Upper lobe of left lung (tissue), 6 donors: ENCODE measurements at regions not wholly inside any gene's neighbourhood (a gene's known extent, or its start where the extent isn't known, plus 50 kb on each side); places are given as distances from the start of the nearest gene placed in this dataset.

Experiments
- ATAC-seq, 2 donors: fragments of 200-7000 bp; cut with Tn5 transposase; one replicate each; pipeline ENCODE4 v1.9.1; 2022; ENCODE audit warnings: mild to moderate bottlenecking in 2 of 2, moderate library complexity in 2 of 2; ENCODE audit not compliant: low FRiP score in 2 of 2
- DNase-seq, 2 donors: peaks; one replicate each; pipeline ENCODE4 v3.0.0-alpha.2; 2019 to 2020
- H3K27ac ChIP-seq, 4 donors: fragments of 200-600 bp; sonication (generic); one replicate each; pipeline ENCODE4 v1.5.1; 2016 to 2019
- H3K27me3 ChIP-seq, 4 donors: fragments of 200-600 bp; sonication (generic); one replicate each; pipeline ENCODE4 v1.5.1; 2017 to 2019
- H3K36me3 ChIP-seq, 4 donors: fragments of 200-600 bp; sonication (generic); one replicate each; pipeline ENCODE4 v1.5.1; 2016 to 2019
- H3K4me1 ChIP-seq, 4 donors: fragments of 200-600 bp; sonication (generic); one replicate each; pipeline ENCODE4 v1.5.1; 2018 to 2019
- H3K4me3 ChIP-seq, 4 donors: fragments of 200-600 bp; sonication (generic); one replicate each; pipeline ENCODE4 v1.5.1; 2017 to 2019; ENCODE audit warnings: mild to moderate bottlenecking in 2 of 4, moderate library complexity in 1 of 4
- H3K9me3 ChIP-seq, 4 donors: fragments of 200-600 bp; sonication (generic); one replicate each; pipeline ENCODE4 v1.5.1; 2018 to 2019
- EP300 ChIP-seq, 4 donors: sonication (generic); formaldehyde crosslinking; IDR thresholded peaks; one replicate each; pipeline ENCODE4 v1.5.1; 2017; ENCODE audit warnings: antibody characterized with exemption in 4 of 4, control low read depth in 2 of 4
- POLR2A ChIP-seq, 4 donors: fragments of 450-650 bp; IDR thresholded peaks; one replicate each; pipeline ENCODE4 v1.5.1; 2016 to 2017; ENCODE audit warnings: antibody characterized with exemption in 4 of 4, mild to moderate bottlenecking in 2 of 4
- POLR2AphosphoS5 ChIP-seq, 2 donors: sonication (generic); formaldehyde crosslinking; IDR thresholded peaks; one replicate each; pipeline ENCODE4 v1.5.1; 2017; ENCODE audit warnings: antibody characterized with exemption in 2 of 2
- WGBS, 2 donors: methylation state at CpG; one replicate each; pipeline ENCODE4 v1.1.5; 2017 to 2018; 5-methylcytosine and 5-hydroxymethylcytosine counted together
- TF ChIP-seq, protein P1 (sequence below), 6 experiments: fragments of 450-650 bp in 4 of 6; fragments of 200-600 bp in 2 of 6; sonication (generic) in 2 of 6; IDR thresholded peaks; one replicate each; pipeline ENCODE4 v1.5.1; 2016 to 2019; ENCODE audit warnings: antibody characterized with exemption in 6 of 6
- donor health status: DM: no; HTN: no; CAD: no; lungs with moderate emphysema.
- donor health status: DM: no; HTN: yes; CAD: no; lungs with severe emphysema.

DNA sequence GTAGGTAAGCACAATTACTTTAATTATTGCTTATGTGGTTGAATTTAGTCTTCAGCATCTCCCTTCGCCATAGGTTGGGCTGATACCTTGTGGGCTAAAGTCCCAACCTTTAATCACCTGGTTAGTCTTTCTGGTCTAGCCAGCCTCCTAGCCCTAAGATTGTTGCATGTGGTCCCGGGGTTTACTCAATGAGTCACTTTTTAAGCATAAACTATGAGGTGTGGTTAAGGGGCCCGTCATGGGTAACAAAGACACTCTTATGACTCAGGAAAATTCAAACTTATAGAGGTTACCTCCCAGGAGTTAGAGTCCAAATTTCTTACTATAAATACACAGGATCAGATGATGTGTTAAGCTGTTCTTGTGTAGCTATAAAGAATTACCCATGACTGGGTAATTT lies 841.6 kb downstream of the TRIB2 start:
- Histone ChIP-seq H3K4me1 (no peaks in the 10 kb centered on the region), H3K9me3 (no peaks in the 10 kb centered on the region), H3K4me3 (no peak overlapping the region), H3K36me3 (no peaks in the 10 kb centered on the region), H3K27me3 (no peaks in the 10 kb centered on the region), H3K27ac (no peak overlapping the region)
- 67 to 79% methylated on average over 3 of the region's 3 CpGs for WGBS, 2 donors
- no peak for DNase-seq
- TF ChIP-seq EP300 (IDR thresholded peaks at IDR 0.05) (no peak), POLR2AphosphoS5 (IDR thresholded peaks at IDR 0.05) (no peak), POLR2A (IDR thresholded peaks at IDR 0.05) (no peak)
- TF ChIP-seq, protein P1, sequence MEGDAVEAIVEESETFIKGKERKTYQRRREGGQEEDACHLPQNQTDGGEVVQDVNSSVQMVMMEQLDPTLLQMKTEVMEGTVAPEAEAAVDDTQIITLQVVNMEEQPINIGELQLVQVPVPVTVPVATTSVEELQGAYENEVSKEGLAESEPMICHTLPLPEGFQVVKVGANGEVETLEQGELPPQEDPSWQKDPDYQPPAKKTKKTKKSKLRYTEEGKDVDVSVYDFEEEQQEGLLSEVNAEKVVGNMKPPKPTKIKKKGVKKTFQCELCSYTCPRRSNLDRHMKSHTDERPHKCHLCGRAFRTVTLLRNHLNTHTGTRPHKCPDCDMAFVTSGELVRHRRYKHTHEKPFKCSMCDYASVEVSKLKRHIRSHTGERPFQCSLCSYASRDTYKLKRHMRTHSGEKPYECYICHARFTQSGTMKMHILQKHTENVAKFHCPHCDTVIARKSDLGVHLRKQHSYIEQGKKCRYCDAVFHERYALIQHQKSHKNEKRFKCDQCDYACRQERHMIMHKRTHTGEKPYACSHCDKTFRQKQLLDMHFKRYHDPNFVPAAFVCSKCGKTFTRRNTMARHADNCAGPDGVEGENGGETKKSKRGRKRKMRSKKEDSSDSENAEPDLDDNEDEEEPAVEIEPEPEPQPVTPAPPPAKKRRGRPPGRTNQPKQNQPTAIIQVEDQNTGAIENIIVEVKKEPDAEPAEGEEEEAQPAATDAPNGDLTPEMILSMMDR (IDR thresholded peaks at IDR 0.05) = no peak
- ATAC-seq = no peak

DNA sequence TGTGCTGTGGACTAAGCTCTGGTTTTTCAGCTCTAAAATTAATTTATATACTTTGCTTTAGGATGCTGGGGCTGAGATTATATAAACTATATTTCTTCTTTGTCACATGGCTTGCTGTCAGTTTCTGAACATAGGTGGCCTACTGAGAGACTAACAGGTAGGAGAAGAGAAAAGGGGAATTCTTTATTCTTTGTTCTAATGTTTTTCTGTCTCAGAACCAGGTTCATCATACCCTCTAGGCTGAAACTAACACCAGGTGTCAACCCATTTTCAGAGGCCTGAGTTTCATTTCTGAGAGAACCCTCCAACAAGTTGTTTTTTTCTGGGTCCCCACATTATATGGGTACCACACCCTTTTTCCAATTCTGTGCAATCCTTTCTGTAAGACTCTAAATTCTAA lies 843.6 kb downstream of the TRIB2 start:
- Histone ChIP-seq H3K36me3 (no peaks in the 10 kb centered on the region), H3K9me3 (no peaks in the 10 kb centered on the region), H3K27me3 (no peaks in the 10 kb centered on the region), H3K4me3 (no peak overlapping the region), H3K4me1 (no peaks in the 10 kb centered on the region), H3K27ac (no peak overlapping the region)
- no peak for DNase-seq
- no peak for ATAC-seq
- no peak for TF ChIP-seq EP300 (IDR thresholded peaks at IDR 0.05)
- TF ChIP-seq POLR2A (IDR thresholded peaks at IDR 0.05) = no peak
- TF ChIP-seq, protein P1 (IDR thresholded peaks at IDR 0.05) = no peak
- TF ChIP-seq POLR2AphosphoS5 (IDR thresholded peaks at IDR 0.05) = no peak

DNA sequence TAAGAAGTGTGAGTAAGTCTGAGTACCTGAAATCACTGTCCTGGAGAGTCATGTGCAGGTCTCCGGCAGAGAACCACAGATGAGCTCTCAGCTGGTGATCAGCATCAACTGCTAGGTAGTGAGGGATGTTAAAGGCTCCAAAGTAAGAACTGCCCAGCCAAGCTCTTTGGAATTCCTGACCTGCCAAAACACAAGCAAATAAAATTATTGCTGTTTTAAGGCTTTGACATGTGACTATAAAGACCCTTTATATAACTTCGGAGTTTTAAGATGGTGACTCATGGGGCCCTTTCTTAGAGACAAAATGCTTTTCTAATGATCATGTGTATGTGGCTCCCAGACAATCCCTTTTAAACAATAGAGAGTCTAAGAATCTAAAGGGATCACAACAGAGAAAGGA lies 855.7 kb downstream of the TRIB2 start:
- WGBS, 2 donors = 86 to 93% methylated on average over 2 of the region's 2 CpGs
- Histone ChIP-seq H3K4me3 (no peak overlapping the region), H3K27me3 (no peaks in the 10 kb centered on the region), H3K36me3 (no peaks in the 10 kb centered on the region), H3K4me1 (no peaks in the 10 kb centered on the region), H3K9me3 (no peaks in the 10 kb centered on the region), H3K27ac (no peak overlapping the region)
- DNase-seq (no peak), ATAC-seq (no peak)
- TF ChIP-seq EP300 (IDR thresholded peaks at IDR 0.05) (no peak), POLR2AphosphoS5 (IDR thresholded peaks at IDR 0.05) (no peak), POLR2A (IDR thresholded peaks at IDR 0.05) (no peak)
- TF ChIP-seq, protein P1 (IDR thresholded peaks at IDR 0.05) = no peak

DNA sequence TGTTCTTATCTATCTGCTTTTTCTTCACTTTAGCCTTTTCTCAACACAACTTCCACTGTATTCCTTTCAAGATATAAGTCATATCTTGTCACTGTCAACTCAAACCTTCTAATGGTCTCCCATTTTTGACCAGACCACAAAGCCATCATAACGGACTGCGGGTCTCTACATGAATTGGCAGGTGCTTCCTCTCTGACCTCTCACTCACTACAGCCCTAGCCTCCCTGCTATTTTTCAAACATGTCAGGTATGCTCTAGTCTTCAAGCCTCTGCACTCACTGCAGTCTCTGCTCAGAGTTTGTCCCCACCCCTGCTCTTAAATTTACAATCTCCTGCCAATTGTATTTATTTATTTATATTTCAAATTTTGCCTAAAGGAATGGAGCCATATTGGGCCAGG lies 858.1 kb downstream of the TRIB2 start:
- ATAC-seq (no peak), DNase-seq (no peak)
- 84 to 88% methylated on average over 2 of the region's 2 CpGs for WGBS, 2 donors
- no peak for TF ChIP-seq POLR2AphosphoS5 (IDR thresholded peaks at IDR 0.05)
- TF ChIP-seq POLR2A (IDR thresholded peaks at IDR 0.05) = no peak
- TF ChIP-seq, protein P1 (IDR thresholded peaks at IDR 0.05) = no peak
- no peak for TF ChIP-seq EP300 (IDR thresholded peaks at IDR 0.05)
- Histone ChIP-seq H3K9me3 (no peaks in the 10 kb centered on the region), H3K36me3 (no peaks in the 10 kb centered on the region), H3K27ac (no peak overlapping the region), H3K4me3 (no peak overlapping the region), H3K27me3 (no peaks in the 10 kb centered on the region), H3K4me1 (no peaks in the 10 kb centered on the region)

DNA sequence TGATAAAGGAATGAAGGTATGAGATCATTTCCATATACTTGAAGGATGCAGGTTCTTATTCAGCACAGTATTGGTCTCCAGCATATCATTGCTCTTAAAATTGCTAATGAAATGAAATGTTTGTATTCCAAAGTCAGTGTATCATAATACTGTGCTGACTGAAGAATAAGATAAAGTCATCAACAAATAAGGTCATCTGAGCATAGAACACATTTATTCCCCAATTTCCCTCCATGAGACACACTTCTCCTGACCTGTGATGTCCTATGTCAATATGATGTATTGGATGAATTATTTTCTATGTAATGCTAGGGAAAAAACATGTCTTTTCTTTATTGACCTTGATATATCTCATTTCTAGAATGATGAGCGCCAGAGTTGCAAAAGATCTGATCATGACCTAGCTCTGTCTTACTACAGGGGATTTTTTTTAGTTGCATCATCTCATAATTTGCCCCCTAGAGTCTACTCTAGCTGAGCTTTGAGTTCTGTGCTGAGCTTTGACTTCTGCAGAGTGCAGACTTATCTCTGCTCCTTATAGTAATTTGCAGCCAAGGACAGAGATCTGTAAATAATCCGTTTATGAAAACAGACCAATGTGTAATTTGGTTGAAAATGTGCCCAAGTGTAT lies 859.8 kb downstream of the TRIB2 start:
- Histone ChIP-seq H3K36me3 (no peaks in the 10 kb centered on the region), H3K27me3 (no peaks in the 10 kb centered on the region), H3K4me1 (no peaks in the 10 kb centered on the region), H3K4me3 (no peak overlapping the region), H3K9me3 (no peaks in the 10 kb centered on the region), H3K27ac (no peak overlapping the region)
- no peak for DNase-seq
- WGBS, 2 donors = 66 to 82% methylated on average over 2 of the region's 2 CpGs
- no peak for ATAC-seq
- no peak for TF ChIP-seq POLR2AphosphoS5 (IDR thresholded peaks at IDR 0.05)
- TF ChIP-seq POLR2A (IDR thresholded peaks at IDR 0.05) = no peak
- TF ChIP-seq EP300 (IDR thresholded peaks at IDR 0.05) = no peak
- TF ChIP-seq, protein P1 (IDR thresholded peaks at IDR 0.05) = no peak
